ENCODE measurements at regions not wholly inside any gene's neighbourhood (a gene's known extent, or its start where the extent isn't known, plus 50 kb on each side); places are given as distances from the start of the nearest gene placed in this dataset.

DNA sequence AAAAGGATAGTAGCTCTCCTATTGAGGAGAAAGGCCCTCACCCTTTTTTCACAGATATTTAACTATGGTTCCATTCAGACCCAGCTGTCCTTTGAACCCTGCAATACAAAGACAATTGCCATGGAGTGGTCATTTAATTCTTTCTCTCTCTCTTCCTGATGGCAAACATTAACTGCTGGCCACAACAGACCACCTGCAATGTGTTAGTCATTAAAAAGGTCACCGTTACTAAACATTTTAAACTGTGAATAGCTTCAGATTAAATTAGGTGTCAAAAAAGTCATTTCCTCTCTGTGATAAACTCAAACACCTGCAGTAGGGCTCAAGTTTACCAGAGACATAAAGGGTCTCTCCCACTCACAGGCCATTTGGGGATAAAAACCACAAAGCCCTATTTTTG lies 697.2 kb downstream of the TOX3 start:
- TF ChIP-seq, protein P1, sequence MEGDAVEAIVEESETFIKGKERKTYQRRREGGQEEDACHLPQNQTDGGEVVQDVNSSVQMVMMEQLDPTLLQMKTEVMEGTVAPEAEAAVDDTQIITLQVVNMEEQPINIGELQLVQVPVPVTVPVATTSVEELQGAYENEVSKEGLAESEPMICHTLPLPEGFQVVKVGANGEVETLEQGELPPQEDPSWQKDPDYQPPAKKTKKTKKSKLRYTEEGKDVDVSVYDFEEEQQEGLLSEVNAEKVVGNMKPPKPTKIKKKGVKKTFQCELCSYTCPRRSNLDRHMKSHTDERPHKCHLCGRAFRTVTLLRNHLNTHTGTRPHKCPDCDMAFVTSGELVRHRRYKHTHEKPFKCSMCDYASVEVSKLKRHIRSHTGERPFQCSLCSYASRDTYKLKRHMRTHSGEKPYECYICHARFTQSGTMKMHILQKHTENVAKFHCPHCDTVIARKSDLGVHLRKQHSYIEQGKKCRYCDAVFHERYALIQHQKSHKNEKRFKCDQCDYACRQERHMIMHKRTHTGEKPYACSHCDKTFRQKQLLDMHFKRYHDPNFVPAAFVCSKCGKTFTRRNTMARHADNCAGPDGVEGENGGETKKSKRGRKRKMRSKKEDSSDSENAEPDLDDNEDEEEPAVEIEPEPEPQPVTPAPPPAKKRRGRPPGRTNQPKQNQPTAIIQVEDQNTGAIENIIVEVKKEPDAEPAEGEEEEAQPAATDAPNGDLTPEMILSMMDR (IDR thresholded peaks at IDR 0.05) = no peak
- Histone ChIP-seq H3K27ac (no peak overlapping the region), H3K79me2 (no peaks in the 10 kb centered on the region), H3K4me3 (ENCODE audit: low read depth, low read length) (no peak overlapping the region), H3K4me2 (ENCODE audit: low read length) (no peak overlapping the region), H3K9me3 (ENCODE audit: control insufficient read depth, low read length) (no peaks in the 10 kb centered on the region), H2AFZ (no peak overlapping the region), H3K36me3 (ENCODE audit: control insufficient read depth, insufficient read depth, low read length) (no peaks in the 10 kb centered on the region), H3K9ac (no peak overlapping the region), H3K27me3 (ENCODE audit: control insufficient read depth, insufficient read depth, low read length) (no peaks in the 10 kb centered on the region), H3K4me1 (no peaks in the 10 kb centered on the region)

DNA sequence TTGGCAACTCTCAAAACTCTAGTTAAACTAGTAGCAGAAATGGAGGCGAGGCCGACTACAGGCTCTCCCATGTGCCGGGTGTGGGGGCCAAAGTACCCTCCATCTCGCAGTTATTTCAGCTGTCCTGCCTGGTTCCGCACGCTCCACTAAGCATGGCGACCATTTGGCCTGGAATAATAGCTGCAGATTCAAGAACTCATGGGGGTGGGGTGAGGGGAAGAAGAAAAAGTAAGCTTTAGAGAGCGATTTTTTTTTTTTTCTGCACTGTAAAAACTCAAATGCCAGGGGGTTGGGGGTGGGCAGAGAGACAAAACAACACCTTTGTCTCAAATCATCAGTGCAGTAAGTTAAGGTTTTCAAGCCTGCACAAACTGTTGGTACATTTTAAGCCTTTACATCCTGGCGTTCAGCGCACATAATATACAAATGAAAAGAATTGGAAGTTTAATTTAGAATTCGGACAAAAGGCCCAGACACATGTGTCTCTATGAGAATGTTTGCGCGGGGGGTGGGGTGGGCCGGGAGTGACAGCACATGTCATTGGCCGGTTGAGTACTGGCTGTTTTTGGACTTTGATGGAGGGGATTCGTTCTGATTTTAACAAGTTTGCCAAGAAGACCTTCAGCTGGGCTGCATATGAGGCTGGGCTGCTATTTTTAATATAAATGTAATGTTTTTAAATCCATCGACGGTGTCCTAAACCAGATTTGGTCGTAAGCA lies 694.7 kb upstream of the SALL1 start:
- H3K4me3 ChIP-seq (ENCODE audit: low read depth, low read length) = no peak overlapping the region
- H3K4me1 ChIP-seq = no peaks in the 10 kb centered on the region
- H3K36me3 ChIP-seq (ENCODE audit: control insufficient read depth, insufficient read depth, low read length) = no peaks in the 10 kb centered on the region
- H3K79me2 ChIP-seq = no peaks in the 10 kb centered on the region
- no peaks in the 10 kb centered on the region for H3K27me3 ChIP-seq (ENCODE audit: control insufficient read depth, insufficient read depth, low read length)
- no peaks in the 10 kb centered on the region for H3K9me3 ChIP-seq (ENCODE audit: control insufficient read depth, low read length)
- TF ChIP-seq, protein P1 (IDR thresholded peaks at IDR 0.05) = no peak
- no peak overlapping the region for H2AFZ ChIP-seq
- no peak overlapping the region for H3K9ac ChIP-seq
- no peak overlapping the region for H3K4me2 ChIP-seq (ENCODE audit: low read length)
- H3K27ac ChIP-seq = no peak overlapping the region

GRCh38 chr16:51839727-51840462 lies 688.8 kb upstream of the SALL1 start:
- Histone ChIP-seq H3K4me3 (ENCODE audit: low read depth, low read length) (no peak overlapping the region), H2AFZ (no peak overlapping the region), H3K4me1 (no peaks in the 10 kb centered on the region), H3K27me3 (ENCODE audit: control insufficient read depth, insufficient read depth, low read length) (no peaks in the 10 kb centered on the region), H3K27ac (no peak overlapping the region), H3K79me2 (no peaks in the 10 kb centered on the region), H3K9me3 (ENCODE audit: control insufficient read depth, low read length) (no peaks in the 10 kb centered on the region), H3K9ac (no peak overlapping the region), H3K4me2 (ENCODE audit: low read length) (no peak overlapping the region), H3K36me3 (ENCODE audit: control insufficient read depth, insufficient read depth, low read length) (no peaks in the 10 kb centered on the region)
- TF ChIP-seq, protein P1 (IDR thresholded peaks at IDR 0.05) = no peak

DNA sequence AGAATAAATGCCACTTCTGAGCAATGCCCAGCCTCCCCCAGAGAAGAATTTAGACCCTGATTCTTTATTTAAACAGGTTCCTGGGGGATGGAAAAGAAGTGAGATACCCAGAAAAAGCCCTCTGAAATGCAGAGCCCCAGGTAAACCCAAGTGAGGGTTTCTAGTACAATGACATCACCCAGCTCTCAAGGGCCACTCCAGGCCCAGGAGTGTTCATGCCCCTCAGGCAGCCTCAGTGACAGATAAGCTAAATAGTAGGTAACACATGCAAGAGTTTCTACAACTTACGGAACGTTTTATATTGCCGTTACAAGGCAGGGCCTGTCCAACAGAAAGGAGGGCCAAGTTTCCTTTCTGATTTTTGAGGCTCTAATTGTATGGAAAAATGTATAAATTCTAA lies 683.7 kb upstream of the SALL1 start:
- H3K4me1 ChIP-seq = no peaks in the 10 kb centered on the region
- TF ChIP-seq, protein P1 (IDR thresholded peaks at IDR 0.05) = no peak
- no peak overlapping the region for H3K4me3 ChIP-seq (ENCODE audit: low read depth, low read length)
- H2AFZ ChIP-seq = no peak overlapping the region
- no peaks in the 10 kb centered on the region for H3K9me3 ChIP-seq (ENCODE audit: control insufficient read depth, low read length)
- H3K27me3 ChIP-seq (ENCODE audit: control insufficient read depth, insufficient read depth, low read length) = no peaks in the 10 kb centered on the region
- no peaks in the 10 kb centered on the region for H3K79me2 ChIP-seq
- no peak overlapping the region for H3K27ac ChIP-seq
- no peak overlapping the region for H3K9ac ChIP-seq
- no peaks in the 10 kb centered on the region for H3K36me3 ChIP-seq (ENCODE audit: control insufficient read depth, insufficient read depth, low read length)
- H3K4me2 ChIP-seq (ENCODE audit: low read length) = no peak overlapping the region
